ENCODE measurements at regions not wholly inside any gene's neighbourhood (a gene's known extent, or its start where the extent isn't known, plus 50 kb on each side); places are given as distances from the start of the nearest gene placed in this dataset.

DNA sequence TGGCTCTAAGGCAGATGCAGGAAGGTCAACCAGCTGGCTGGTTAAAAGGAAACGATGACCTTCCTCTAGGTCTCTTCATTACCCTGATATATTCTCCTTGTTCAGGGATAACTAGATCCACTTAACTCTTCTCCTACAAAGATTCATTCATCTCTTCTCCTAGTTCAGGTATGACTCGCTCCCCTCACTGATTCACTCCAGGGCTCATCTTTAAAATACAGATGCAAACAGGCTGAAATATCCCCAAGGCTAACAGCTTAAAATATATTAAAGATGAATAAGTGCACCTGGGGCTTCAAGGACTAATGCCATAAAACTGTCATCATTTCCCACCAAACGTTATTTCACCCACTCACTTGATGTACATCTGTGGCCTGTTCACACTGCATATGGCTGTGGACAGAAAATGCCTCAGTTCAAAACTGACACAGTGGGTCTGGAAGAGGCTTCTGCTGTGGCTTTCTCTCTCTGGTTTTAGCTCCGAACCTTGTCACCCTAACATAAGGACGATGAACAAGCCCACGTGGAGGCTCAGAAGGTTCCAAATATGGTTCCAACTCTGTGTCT, 366.9 kb downstream of the DEPDC1B start:
- no peak for DNase-seq

DNA sequence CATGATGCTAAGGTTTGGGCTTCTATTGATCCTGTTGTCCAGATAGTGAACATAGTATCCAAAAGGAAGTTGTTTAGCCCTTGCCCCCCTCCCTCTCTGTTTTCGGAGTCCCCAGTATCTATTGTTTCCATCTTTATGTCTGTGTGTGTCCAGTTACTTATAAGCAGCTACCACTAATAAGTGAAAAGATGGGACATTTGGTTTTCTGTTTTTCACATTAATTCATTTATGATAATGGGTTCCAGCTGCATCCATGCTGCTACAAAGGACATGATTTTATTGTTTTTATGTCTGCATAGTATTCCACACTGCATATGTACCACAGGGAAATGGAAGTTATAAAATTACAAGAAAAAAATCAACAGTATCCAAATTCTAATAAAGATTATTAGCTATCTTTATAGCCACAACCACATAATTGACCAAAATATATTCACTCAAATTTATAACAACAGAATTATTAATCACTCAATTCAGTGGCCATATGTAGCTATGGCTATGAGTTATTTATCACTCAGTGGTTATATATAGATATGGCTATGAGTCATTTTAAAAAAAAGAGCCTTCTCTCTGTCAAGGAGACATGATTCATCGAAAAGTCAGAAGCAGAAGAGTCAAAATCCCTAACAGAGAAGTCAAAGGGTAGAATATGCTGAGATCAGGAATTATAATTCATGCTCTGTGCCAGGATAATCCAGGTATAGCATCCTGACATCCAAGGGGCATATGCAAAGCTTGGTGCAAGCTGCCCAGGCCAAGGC, 367.5 kb downstream of the DEPDC1B start:
- DNase-seq = no peak

DNA sequence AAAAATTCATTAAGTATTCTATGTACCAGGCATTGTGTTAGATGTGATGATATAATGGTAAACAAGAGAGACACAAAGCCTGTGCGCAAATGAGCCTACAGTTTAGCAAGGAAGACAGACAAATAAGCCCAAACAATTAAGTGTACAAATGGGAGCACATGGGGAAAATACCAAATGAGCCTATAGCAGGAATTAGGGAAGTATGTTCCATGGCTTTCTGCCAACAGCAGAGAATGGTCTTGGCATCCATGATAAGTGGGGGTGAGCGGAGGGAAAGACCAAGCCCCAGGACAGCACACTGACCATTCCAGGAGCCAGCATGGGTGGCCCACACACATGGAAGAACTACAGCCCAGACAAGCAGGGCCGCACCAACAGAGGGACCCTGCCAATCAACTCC, 369.7 kb downstream of the DEPDC1B start:
- DNase-seq = no peak

DNA sequence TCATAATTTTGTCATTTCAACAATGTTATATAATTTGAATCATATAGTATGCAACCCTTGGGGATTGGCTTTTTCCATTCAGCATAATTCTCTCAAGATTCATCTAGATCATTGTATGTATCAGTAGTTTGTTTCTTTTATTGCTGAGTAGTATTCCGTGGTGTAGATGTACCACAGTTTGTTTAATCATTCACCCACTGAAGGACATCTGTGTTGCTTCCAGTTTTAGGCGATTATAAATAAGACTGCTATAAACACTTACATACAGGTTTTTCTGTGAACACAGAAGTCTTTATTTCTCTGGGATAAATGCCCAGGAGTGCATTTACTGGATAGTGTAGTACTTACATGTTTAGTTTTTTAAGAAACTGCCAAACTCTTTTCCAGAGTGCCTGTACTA, 374.1 kb downstream of the DEPDC1B start:
- DNase-seq = no peak

DNA sequence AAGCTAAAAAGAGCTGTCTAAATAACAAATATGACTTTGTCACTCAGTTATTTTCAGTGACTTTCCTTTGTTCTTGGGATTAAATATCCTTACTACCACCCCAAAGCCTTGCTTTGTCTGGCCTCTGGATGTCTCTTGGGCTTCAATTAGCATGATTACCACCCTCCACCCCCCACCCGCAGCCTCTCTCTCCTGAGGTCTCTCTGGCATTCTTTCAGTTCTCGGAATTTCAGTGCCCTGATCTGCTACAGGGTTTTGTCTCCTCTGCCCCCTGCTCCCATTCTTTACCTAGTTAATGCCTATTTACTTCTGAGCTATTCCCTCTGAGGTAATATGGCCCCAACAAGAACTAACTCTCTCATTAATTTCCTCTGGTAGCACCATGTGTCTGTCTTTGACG, 376.4 kb downstream of the DEPDC1B start:
- no peak for DNase-seq

DNA sequence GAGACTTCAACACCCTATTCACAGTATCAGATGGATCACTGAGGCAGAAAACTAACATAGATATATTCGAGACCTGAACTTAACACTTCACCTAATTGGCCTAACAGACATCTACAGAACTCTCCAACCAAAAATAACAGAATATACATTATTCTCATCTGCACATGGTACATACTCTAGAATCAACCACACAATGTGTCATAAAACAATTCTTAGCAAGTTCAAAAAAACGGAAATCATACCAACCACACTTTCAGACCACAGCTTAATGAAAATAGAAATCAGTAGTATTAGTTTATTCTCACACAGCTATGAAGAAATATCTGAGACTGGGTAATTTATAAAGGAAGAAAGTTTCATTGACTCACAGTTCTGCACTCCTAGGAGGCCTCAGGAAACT, 387.9 kb downstream of the DEPDC1B start:
- DNase-seq = no peak

DNA sequence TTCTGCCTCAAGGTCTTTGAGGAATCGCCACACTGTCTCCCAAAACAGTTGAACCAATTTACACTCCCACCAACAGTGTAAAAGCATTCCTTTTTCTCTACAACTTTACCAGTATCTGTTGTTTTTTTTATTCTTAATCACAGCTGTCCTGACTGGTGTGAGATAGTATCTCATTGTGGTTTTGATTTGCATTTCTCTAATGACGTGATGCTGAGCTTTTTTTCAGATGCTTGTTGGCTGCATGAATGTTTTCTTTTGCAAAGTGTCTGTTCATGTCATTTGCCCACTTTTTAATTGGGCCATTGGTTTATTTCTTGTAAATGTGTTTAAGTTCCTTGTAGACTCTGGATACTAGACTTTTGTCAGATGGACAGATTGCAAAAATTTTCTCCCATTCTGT, 400.0 kb downstream of the DEPDC1B start:
- no peak for DNase-seq

DNA sequence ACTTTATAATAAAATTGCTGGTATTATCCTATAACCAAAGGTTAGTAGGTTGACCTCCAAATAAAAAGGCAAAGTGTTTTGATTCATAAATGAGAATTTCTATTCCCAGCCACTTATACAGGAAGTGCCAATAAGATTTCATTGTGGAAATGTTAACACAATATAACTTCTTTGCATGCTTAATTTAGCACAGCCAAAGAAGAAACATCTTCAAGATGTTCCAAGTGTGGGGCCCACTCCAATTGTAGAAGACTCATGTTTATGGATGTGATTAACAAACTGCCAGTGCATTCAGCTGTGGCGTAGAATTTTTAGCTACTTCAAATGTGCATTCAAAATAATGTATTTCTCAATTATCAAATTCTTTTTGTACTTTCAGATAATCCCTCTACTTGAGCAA, 402.3 kb downstream of the DEPDC1B start:
- no peak for DNase-seq

DNA sequence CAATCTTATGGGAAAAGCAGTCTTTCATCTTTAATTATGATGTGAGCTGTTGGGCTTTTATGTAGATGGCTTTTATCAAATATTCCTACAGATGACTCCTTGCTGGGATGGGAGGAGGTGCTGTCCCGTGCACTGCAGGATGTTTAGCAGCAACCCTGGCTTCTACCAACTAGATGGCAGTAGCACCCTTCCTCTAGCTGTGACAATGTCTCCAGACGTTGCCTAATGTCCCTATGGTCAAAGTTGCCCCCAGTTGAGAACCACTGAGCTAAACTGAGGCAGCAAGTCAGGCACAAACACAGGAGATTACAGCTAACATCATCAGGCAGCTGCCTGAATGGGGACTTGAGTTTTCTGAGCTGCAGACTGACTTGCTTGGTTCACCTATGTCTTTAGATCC, 401.9 kb upstream of the PDE4D start:
- peak in 7 of 14 donors; percentile 0 to 35 (median 4) for DNase-seq

DNA sequence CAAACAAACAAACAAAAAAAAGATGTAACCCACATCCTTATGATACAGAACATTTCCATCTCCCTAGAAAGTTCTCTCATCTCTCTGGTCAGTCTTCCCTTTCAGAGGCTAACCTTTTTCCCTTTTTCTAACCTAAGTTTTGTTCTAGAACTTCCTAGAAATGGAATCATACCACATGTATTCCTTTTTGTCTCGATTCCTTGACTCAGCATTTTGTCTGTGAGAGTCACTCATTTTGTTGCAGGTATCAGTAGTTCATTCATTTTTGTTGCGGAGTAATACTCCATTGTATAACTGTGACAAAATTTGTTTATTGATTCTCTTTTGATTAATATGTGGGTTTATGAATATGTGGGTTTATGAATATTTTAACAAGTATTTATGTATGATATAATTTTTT, 400.0 kb upstream of the PDE4D start:
- no peak for DNase-seq

DNA sequence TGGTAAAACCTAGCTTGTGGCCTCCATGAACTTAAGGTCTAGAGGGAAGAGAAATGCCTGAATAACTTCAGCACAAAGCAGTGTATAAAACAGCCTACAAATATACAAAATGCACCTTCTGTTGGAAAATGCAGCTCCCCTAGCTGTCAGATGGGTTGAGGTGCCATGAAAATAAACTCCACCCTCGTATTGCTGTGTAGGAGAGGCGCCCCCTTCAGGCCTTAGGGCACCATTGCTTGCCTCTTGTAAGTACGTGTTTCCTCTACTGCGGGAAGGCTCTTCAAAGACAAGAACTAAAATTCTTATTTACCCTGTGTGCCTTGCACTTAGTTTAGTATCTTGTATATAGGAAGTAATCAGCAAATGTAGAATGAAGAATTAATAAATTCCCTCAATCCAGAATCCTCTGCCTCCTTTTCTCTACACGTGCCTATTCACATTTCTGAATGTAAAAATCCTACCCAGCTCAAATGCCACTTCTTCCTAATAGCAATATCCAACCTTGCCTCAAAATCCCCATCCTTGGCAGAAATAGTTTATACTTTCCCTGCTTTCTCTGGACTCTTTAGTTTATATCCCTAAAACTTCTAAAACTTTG, 393.7 kb upstream of the PDE4D start:
- peak in 6 of 14 donors; percentile 1 to 14 (median 8) for DNase-seq

DNA sequence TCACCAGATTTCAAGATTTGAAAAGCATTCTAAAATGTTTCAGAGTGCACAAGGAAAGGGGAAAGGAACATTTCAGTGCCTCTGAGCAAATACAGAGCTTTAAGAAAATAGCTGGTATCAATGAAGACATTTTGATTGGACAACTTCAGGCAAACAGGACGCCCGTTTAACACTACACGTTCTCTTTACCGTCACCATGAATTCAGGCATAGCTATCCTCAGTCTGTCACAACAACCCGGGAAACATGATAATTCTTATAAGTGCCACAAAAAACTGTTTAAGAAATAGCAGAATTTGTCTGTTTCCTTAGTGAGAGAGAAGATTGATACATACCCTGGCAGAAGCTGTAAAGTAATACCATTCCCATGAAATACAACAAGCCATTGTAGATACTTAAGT, 392.4 kb upstream of the PDE4D start:
- DNase-seq = no peak

DNA sequence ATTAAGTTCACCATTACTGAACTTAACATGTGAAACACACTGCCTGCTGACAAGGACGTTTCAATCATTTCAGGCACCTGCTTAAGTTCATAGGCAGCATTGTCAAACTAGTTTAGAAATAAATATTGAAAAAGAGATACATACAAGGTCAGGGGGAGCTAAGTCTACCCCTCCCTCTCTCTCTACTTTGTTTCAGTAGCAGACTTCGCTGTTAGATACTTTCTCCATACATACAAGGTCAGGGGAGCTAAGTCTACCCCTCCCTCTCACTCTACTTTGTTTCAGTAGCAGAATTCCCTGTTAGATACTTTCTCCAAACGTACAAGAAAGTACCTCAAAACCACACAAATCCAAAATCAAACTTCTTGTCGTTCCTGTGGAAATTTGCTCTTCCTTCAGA, 387.4 kb upstream of the PDE4D start:
- no peak for DNase-seq

DNA sequence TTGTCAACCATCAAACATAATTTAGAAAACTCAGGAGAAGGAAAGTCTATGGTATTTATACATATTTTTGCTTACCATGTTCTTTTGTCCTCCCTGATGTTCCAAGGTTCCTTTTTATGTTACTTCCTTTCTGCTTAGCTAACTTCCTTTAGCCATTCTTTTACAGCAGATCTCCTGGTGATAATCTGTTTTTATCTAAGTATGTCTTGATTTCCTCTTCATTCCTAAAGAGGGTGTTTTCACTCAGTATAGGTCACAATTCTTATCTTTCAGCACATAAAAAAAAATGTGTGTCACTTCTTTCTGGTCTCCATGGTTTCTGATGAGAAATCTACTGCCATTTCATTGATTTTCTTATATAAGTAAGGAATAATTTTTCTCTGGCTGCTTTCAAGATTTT, 384.4 kb upstream of the PDE4D start:
- DNase-seq = no peak

DNA sequence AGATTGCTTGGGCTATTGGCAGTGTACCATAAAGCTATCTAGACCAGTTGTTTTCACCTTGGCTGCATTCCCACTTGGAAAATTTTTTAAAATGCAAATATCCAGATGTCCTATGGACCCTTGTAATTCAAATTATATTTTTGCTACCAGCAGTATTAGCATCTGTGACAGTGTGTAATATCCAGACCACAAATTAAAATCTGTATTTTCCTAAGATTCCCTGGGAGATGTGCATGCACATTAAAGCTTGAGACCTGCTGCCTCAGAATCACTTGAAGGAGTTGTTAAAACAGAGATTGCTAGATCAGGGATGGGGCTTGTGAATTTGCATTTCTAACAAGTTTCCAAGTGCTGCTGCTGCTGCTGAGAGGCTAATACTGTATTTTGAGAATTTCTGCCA, 381.2 kb upstream of the PDE4D start:
- DNase-seq = no peak

DNA sequence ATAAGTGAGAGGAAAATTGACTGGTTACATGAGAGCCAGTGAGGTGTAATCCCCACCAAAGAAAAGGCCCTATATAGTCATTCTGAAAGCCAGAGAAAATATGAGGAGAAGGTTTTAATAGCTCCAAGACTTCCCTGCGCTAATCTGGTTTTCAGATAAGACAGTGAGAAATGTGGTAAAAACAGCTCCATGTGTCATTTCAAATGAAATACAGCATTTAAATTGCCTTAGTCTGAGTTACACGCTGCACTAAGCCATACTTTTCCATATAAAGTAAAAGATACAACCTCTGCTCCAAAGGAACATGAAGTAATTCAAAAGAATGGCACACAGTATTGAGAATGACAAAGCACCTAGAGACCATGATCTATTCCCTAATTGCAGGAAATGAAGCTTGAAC, 378.0 kb upstream of the PDE4D start:
- no peak for DNase-seq

DNA sequence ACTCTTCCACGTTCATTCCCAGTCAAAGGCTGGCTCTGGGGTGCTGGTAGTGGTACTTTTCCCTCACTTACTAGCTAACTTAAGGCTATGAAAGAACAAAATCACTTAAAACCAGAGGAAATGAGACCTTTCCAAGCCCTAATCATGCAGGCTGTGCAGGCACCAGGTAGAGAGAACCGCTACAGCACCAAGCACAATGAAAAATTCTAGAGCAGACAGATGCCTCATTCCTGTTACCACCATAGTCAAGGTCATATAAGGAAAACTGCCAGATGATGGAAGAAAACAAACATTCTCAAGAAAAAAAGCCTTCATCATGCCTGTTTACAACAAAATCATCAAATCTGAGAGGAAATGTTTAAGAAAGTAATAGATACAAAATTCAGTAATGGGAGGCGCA, 374.4 kb upstream of the PDE4D start:
- no peak for DNase-seq

DNA sequence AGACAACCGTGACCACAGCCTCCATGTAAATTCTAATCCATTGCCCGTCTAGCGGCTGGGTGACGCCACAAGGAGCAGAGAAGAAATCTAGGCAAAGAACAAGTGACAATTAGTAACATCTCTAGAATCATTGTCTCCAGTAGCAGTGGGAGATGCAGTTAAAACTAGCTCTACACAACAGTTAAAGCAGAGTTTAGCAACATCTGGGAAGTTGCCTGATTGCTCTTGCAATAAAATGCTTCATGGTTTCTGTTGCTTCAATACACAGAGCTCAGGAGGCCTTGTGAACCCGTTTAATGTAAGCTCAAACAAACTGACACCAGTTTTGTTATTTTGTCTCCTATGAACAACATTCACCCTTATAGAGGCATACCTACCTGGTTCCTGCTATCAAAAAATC, 369.8 kb upstream of the PDE4D start:
- DNase-seq = no peak

DNA sequence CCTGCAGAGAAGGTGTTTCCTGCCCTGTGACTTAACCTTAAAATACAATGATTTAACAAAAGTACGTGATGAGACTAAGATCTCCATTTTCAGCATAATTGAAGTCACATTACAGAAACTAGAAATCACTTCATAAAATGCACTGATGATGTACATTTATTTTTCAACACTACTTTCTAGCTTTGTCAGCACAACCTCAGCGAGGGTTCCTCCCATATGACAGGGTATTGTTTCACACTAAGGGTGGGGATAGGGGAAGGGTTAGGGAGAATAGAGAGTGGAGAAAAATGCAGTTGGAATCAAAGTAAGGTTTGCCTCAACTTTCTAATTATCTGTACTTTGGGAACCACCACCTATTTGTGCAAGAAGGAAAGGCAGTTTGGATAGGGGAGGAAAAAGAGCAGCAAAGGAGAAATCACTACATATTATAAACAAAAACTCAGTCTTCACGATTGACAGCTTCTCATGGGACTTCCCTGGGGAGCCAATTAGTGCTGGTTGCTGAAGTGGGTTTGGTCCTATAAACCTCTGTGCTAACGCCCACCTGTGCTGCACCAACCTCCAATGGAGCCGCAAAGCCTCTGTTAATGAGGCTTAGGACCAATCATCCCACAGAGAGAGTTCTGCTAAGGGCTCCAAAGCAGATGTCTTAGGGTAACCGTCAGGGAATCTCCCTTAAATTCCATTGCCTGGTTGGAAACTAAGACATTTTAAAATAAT, 369.2 kb upstream of the PDE4D start:
- DNase-seq = no peak

DNA sequence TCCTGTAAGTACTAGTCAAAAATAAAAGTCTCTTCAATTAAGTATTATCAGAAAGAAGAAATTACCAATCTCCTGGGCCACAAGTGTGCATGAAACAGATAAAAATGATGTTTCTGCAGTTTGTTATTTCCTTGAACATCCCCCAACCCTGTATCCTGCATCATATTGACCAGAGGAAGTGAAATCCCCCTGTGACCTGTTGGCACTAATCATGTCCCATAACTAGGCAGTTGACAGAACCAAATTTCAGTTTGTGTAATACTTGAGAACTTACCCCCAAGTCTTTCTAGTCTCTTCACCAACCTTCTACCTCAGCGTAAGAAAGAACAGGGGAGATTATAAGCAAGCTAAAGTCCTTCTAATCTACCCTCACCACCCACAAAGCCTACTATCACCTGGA, 368.2 kb upstream of the PDE4D start:
- DNase-seq = no peak

DNA sequence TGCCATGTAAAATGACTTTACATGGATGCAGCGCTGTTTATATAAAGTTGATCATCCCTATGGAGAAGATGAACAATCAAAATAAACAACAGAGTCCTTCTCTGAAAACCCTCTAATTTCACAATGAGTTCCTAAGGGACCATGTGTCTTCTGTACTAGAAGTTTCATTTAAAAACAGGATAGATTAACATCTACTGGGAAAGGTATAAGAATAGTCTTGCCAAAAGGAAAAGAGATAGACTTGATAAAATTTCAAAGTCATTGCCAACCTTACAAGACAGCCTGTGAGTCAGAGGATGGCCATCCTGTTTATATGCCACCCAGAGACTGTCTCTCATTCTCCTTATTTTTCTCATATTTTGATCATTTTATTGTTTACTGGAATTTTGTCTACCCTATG, 367.1 kb upstream of the PDE4D start:
- no peak for DNase-seq

DNA sequence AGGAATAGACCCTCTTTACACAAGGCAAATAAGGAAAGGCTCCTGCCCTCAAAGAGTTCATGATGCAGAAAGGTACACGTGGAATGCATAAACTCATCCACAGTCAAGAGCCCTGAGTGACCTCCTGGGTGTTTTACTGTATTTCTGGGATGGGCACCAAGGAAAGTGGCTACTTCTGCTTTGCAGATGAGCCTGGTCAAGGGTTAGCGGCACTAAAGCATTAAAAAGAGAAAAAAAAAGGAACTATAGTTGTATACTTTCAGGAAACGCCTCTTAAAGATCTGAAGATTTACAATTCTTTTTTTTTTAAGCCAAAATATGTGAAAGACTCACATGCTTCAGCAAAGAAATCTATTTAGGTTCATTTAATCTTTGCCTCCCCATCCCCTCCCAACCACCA, 366.2 kb upstream of the PDE4D start:
- DNase-seq = no peak

DNA sequence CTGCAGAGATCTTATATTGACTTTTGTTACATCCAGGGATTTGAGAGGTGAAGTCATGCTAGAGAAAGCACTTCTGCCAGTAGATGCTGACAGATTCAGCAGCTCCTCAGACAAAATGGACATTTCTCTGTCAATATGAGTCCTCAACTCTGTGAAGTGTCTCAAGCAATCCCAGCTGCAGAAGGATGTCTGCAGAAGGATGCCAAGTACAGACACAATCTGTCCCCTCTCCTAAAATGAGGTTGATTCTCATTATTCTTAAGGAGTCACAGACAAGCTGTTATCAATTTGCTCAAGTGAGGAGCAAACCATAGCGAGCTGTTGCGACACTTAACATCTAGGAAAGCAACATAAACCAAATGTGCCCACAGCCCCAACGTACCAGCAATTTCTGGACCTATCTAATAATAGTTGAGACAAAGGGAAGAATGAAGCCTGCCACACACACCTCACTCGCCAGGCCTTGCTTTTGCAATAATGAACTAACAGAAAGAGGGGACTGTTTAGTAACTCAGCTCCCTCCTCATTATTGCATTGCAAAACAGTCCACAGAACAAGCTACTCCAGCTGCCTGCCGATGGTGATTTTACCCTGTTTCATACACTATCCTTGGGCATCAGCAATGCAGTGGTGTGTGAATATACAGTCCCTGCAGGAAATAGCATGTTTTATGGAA, 364.2 kb upstream of the PDE4D start:
- DNase-seq = no peak
